ENCODE measurements at regions not wholly inside any gene's neighbourhood (a gene's known extent, or its start where the extent isn't known, plus 50 kb on each side); places are given as distances from the start of the nearest gene placed in this dataset.

DNA sequence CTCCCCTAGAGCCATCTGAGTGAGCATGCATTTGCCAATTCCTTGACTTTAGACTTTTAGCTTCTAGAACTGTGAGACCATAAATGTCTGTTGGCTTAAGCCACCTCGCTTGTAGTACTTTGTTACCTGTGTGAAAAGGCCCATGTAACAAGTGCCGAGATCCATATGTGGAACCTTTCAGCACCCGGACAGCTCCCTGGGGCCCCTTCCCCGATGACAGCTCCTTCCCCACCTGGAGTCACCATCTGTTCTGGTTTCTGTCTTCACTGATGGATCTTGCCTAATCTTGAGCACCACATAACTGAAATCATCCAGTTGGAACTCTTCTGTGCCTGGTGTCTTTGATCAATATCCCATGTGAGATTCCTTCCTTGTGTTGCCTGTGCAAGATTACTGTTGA, 78.9 kb upstream of the EEF2KMT start:
- no peak for ATAC-seq (ENCODE audit: low read depth)
- no TSS peak for BruUV-seq (replicated peaks)
- Histone ChIP-seq H3K9me1 (ENCODE audit: insufficient read depth, low read length) (no peaks in the 10 kb centered on the region), H4K8ac (ENCODE audit: low read depth in 2 of 2, low read length in 2 of 2) (no peak overlapping the region), H3K14ac (replicated peaks; ENCODE audit: low read depth, low read length) (no peak overlapping the region), H3K27me3 (ENCODE audit: control insufficient read depth, insufficient read depth, low read length) (no peaks in the 10 kb centered on the region), H3K56ac (ENCODE audit: extremely low read depth, insufficient read depth, low read length) (no peak overlapping the region), H2AFZ (replicated peaks; ENCODE audit: low read length, poor library complexity) (no peak overlapping the region), H4K20me1 (ENCODE audit: insufficient read depth, low read length) (no peaks in the 10 kb centered on the region), H3K4me2 (ENCODE audit: low read depth, low read length) (no peak overlapping the region), H3K27ac (ENCODE audit: insufficient read depth, low read length) (no peak overlapping the region), H3K18ac (ENCODE audit: low read depth, low read length) (no peak overlapping the region), H2AK5ac (ENCODE audit: low read depth, low read length) (no peak overlapping the region), H2BK120ac (ENCODE audit: low read depth, low read length) (no peak overlapping the region), H2BK20ac (ENCODE audit: low read depth, low read length) (no peak overlapping the region), H3K4me3 (ENCODE audit: insufficient read depth, low read depth, low read length) (no peak overlapping the region), H3K9ac (ENCODE audit: low read depth, low read length) (no peak overlapping the region), H3K36me3 (ENCODE audit: control insufficient read depth, insufficient read depth, low read length) (no peaks in the 10 kb centered on the region), H3K4ac (ENCODE audit: low read depth, low read length) (no peak overlapping the region), H2BK15ac (ENCODE audit: low read depth, low read length) (no peak overlapping the region), H4K5ac (ENCODE audit: low read depth, low read length) (no peak overlapping the region), H2BK5ac (ENCODE audit: low read depth, low read length, poor library complexity, severe bottlenecking) (no peak overlapping the region), H3K4me1 (ENCODE audit: control insufficient read depth, insufficient read depth, low read length) (no peaks in the 10 kb centered on the region), H4K91ac (ENCODE audit: insufficient read depth, low read depth, low read length) (no peak overlapping the region), H3K9me3 (ENCODE audit: control insufficient read depth, insufficient read depth, low read length) (peaks cover 7% of the 10 kb centered on the region), H2AK9ac (replicated peaks; ENCODE audit: low read depth, low read length, poor library complexity) (no peak overlapping the region), H3K79me1 (ENCODE audit: low read depth in 1 of 2, low read length in 2 of 2) (no peaks in the 10 kb centered on the region), H3K23ac (ENCODE audit: low read depth, low read length) (no peak overlapping the region)
- 0% methylated on average over 1 of the region's 4 CpGs; no CpG with 5 or more reads in 1 of the 2 experiments for WGBS, 2 experiments (ENCODE audit: extremely low coverage in 2 of 2, insufficient read length in 1 of 2)
- TF ChIP-seq RCOR1 (IDR thresholded peaks at IDR 0.05; ENCODE audit: insufficient replicate concordance, low read length): no peak
- no peak for TF ChIP-seq FOS (IDR thresholded peaks at IDR 0.05; ENCODE audit: low read depth, low read length)
- TF ChIP-seq NFE2L2 (IDR thresholded peaks at IDR 0.05; ENCODE audit: low read depth, low read length): no peak
- TF ChIP-seq CEBPB (IDR thresholded peaks at IDR 0.05; ENCODE audit: low read depth, low read length): no peak
- TF ChIP-seq, protein P1, sequence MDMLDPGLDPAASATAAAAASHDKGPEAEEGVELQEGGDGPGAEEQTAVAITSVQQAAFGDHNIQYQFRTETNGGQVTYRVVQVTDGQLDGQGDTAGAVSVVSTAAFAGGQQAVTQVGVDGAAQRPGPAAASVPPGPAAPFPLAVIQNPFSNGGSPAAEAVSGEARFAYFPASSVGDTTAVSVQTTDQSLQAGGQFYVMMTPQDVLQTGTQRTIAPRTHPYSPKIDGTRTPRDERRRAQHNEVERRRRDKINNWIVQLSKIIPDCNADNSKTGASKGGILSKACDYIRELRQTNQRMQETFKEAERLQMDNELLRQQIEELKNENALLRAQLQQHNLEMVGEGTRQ (IDR thresholded peaks at IDR 0.05; ENCODE audit: low read depth, low read length): no peak
- TF ChIP-seq BHLHE40 (IDR thresholded peaks at IDR 0.05; ENCODE audit: low read depth, low read length): no peak
- no peak for TF ChIP-seq CHD1 (IDR thresholded peaks at IDR 0.05; ENCODE audit: low read depth, low read length)
- TF ChIP-seq POLR2A (IDR thresholded peaks at IDR 0.05; ENCODE audit: low read depth, low read length): no peak
- TF ChIP-seq SMC3 (IDR thresholded peaks at IDR 0.05; ENCODE audit: low read depth, low read length): no peak
- no peak for TF ChIP-seq MAFK (IDR thresholded peaks at IDR 0.05; ENCODE audit: low read depth, low read length)
- TF ChIP-seq MAZ (IDR thresholded peaks at IDR 0.05; ENCODE audit: borderline replicate concordance, low read depth, low read length): no peak
- TF ChIP-seq, protein P2, sequence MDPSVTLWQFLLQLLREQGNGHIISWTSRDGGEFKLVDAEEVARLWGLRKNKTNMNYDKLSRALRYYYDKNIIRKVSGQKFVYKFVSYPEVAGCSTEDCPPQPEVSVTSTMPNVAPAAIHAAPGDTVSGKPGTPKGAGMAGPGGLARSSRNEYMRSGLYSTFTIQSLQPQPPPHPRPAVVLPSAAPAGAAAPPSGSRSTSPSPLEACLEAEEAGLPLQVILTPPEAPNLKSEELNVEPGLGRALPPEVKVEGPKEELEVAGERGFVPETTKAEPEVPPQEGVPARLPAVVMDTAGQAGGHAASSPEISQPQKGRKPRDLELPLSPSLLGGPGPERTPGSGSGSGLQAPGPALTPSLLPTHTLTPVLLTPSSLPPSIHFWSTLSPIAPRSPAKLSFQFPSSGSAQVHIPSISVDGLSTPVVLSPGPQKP (IDR thresholded peaks at IDR 0.05; ENCODE audit: borderline replicate concordance, low read depth, low read length): no peak
- dilution Hi-C loops (cut with HindIII; ENCODE audit: low sequenced_read_pairs, unreplicated experiment) (no loop called here), in situ Hi-C loops (cut with MboI; ENCODE audit: low sequenced_read_pairs) (no loop called here), intact Hi-C loops (cut with micrococcal nuclease) (no loop called here)
- ChIA-PET CTCF (interaction anchor here (0.5 kb wide), 1 partner anchor 764 kb away, joined by 3 read pairs; no protein-coding TSS in a partner anchor), POLR2A (ENCODE audit: unreplicated experiment) (no interaction called here)
- no peak for DNase-seq
